GM10248 (cell line): ENCODE measurements at regions not wholly inside any gene's neighbourhood (a gene's known extent, or its start where the extent isn't known, plus 50 kb on each side); places are given as distances from the start of the nearest gene placed in this dataset.

Source experiments
- CTCF ChIA-PET: fragments of 300-600 bp; sonication (Branson Sonifier 250); formaldehyde crosslinking; extraction: SDS; loops from one replicate; lab custom pipeline; 2021; ENCODE audit warnings: antibody characterized with exemption; lab: Yijun Ruan, JAX
- POLR2A ChIA-PET: fragments of 350-650 bp; sonication (Branson Sonifier 250); formaldehyde crosslinking; extraction: SDS; loops from one replicate; lab custom pipeline; 2020; ENCODE audit warnings: antibody characterized with exemption; lab: Yijun Ruan, JAX
- DNase-seq: peaks from one replicate; pipeline ENCODE4 v3.0.0; 2012; ENCODE audit errors: extremely low spot score
- TF ChIP-seq, protein P1 (sequence below): IDR thresholded peaks from 2 replicates; pipeline ENCODE4 v1.5.1; 2012; ENCODE audit warnings: mild to moderate bottlenecking, low read depth; ENCODE audit errors: extremely low read depth, missing control alignments, control extremely low read depth

DNA sequence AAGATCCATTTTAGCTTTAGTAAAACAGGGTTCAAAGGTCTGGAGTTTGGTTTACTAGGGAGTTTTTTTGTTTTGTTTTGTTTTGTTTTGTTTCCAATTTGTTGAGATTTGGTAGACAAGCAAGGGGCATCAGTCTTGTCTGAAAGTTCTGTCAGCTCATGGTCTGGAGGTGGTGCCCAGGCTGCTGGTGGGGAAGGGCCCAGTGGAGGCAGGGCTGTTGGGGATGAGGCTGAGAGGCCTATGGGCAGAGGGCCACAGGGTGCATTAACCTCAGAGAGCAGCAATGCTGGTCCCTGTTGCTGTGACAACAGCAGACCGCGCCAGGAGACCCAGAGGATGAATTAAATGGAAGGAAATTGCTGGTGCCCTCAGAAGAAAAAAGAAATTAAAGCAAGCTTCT, 174.5 kb downstream of the FGF1 start:
- POLR2A ChIA-PET: no interaction called here
- CTCF ChIA-PET: interaction anchor here (1.4 kb wide), 1 partner anchor 15 kb away, joined by 7 read pairs; no protein-coding TSS in a partner anchor
- TF ChIP-seq, protein P1, sequence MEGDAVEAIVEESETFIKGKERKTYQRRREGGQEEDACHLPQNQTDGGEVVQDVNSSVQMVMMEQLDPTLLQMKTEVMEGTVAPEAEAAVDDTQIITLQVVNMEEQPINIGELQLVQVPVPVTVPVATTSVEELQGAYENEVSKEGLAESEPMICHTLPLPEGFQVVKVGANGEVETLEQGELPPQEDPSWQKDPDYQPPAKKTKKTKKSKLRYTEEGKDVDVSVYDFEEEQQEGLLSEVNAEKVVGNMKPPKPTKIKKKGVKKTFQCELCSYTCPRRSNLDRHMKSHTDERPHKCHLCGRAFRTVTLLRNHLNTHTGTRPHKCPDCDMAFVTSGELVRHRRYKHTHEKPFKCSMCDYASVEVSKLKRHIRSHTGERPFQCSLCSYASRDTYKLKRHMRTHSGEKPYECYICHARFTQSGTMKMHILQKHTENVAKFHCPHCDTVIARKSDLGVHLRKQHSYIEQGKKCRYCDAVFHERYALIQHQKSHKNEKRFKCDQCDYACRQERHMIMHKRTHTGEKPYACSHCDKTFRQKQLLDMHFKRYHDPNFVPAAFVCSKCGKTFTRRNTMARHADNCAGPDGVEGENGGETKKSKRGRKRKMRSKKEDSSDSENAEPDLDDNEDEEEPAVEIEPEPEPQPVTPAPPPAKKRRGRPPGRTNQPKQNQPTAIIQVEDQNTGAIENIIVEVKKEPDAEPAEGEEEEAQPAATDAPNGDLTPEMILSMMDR: no peak
- DNase-seq: no peak

DNA sequence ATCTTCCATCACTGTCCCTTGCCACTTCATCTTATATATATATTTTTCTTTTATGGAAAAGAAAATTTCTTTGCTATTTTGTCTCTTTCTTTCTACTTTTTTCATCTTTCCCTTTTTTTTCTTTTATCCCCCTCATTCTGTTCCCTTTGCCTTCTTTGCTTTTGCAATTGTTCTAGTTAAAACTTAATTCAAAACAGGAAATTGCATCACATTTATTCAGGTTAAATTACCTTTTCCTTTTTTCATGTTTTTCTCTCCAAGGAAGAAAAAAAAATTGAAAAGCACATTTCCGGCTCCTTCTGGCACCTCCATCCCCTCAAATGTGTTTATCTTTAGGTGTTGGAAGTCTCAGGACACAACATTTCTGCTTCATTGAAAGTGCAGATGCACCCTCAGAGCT, 176.9 kb downstream of the FGF1 start:
- TF ChIP-seq, protein P1: no peak
- no peak for DNase-seq
- ChIA-PET CTCF (no interaction called here), POLR2A (no interaction called here)

DNA sequence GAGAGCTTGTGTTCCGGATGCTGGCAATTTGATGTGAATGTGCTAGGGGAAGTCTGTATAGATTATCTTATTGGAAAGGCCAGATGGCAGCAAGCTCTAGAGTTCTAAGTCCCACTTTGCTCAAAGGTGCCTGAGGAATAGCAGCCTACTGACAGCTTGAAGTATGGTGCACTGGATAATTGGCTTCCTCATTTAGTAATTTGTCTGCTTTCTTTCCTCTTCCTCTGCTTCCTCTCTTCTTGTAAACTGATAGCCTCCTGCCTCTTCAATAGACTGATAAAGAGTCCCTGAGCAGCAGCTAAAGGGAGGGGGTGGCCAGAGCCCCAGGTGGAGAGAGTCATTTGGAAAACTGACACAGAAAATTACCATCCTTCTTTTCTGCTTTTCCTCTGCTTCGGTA, 177.3 kb downstream of the FGF1 start:
- no peak for DNase-seq
- CTCF ChIA-PET: no interaction called here
- TF ChIP-seq, protein P1: no peak
- POLR2A ChIA-PET: no interaction called here

DNA sequence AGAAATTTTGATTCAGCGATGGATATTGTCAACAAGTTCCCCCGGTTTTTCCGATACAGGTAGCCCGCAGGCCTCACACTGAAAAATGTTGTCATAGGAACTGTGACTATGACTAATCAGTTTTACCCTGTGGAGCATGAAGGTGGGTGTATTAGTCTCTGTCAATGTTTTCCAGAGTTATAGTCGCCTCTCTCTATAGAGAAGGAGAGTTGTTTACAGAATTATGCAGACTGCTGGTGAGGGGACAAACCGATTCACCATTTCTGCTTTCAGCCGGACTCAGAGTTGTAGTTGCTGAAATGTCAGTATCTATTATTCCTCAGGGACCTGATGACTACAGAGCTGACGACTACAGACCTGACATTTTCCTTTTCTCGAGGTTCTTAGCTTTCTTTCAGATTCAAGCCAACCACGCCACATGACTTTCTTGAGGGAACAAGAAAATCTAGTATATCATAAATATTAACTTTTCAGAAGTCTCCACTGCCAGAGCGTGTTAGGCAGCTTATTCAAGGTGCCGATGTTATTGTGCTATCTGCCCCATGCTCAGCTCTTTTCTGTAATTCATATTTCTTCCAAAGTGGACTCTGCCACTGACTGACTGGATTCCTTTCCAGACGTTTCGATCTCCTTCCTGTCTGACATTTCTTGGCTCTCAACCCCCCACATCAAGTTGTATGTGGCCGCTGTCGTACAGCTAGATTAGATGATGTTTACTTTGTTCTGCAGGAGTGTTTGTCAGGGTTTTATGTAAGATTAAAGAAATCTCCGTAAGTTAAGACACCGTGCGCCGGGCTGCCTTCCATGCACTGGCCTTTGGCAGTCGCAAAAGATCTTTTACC, 178.1 kb downstream of the FGF1 start:
- TF ChIP-seq, protein P1: no peak
- CTCF ChIA-PET: no interaction called here
- POLR2A ChIA-PET: no interaction called here
- DNase-seq: no peak

DNA sequence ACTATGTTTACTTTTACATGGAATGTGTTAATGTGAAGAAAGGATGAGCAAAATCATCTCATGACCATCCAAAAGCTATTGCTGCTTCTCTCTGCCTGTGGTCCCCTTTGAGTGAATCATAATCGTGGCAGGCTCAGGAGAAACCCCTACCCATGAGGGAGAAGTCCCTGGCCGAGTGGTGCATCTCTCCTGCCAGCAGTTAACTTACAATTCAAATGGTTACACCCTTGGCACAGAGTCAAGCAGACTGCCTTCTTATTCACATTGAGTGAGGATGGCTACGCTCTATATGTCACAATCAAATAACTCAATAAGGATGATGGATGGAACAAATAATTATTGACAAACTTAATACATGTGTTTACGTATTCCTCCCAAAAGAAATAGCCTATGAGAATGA, 179.1 kb downstream of the FGF1 start:
- CTCF ChIA-PET: no interaction called here
- no peak for DNase-seq
- TF ChIP-seq, protein P1: no peak
- POLR2A ChIA-PET: no interaction called here

DNA sequence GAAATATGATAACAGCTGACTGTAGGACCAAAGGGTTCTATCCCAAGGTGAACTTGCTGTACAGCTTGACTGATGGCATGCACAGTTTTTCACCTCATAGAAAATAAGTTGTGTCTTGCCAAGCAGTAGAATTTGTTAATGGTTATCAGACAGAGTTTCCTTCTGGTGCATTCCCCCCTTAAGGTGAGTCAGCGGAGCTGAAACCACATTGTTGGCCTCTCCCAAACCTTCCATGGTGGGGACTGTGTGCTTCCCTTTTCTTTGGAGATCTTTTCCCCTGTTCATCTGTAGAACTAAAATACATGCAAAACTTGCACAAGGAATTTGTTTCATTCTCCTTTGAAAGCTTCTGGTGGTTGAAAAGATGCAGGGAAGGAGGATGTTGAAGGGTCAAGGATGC, 179.8 kb downstream of the FGF1 start:
- ChIA-PET CTCF (no interaction called here), POLR2A (no interaction called here)
- no peak for DNase-seq
- TF ChIP-seq, protein P1: no peak
